ENCODE measurements at regions not wholly inside any gene's neighbourhood (a gene's known extent, or its start where the extent isn't known, plus 50 kb on each side); places are given as distances from the start of the nearest gene placed in this dataset.

GRCh38 chr1:70754701-70755100, 292.9 kb downstream of the PTGER3 start (continued):
- no peak for TF ChIP-seq PHF8 (conservative IDR thresholded peaks at IDR 0.05; ENCODE audit: low read depth, low read length)
- TF ChIP-seq KDM4A (IDR thresholded peaks at IDR 0.05; ENCODE audit: low read depth, low read length, severe bottlenecking): no peak
- no peak for TF ChIP-seq SAP30 (IDR thresholded peaks at IDR 0.05; ENCODE audit: insufficient read depth, insufficient replicate concordance, low read length)
- no peak for TF ChIP-seq CTCF (IDR thresholded peaks at IDR 0.05; ENCODE audit: control extremely low read depth in 1 of 3, insufficient read depth in 1 of 3, low read depth in 1 of 3, low read length in 3 of 3)
- no peak for TF ChIP-seq JUN (IDR thresholded peaks at IDR 0.05; ENCODE audit: low read depth, low read length)
- no peak for TF ChIP-seq YY1 (IDR thresholded peaks at IDR 0.05; ENCODE audit: low read depth, low read length)
- TF ChIP-seq TAF1 (IDR thresholded peaks at IDR 0.05; ENCODE audit: low read depth, low read length): no peak
- TF ChIP-seq TEAD4 (IDR thresholded peaks at IDR 0.05; ENCODE audit: low read depth, low read length): no peak
- TF ChIP-seq KDM5A (IDR thresholded peaks at IDR 0.05; ENCODE audit: low read length): no peak
- no peak for TF ChIP-seq EZH2 (IDR thresholded peaks at IDR 0.05; ENCODE audit: low read depth, low read length, severe bottlenecking)
- TF ChIP-seq NANOG (IDR thresholded peaks at IDR 0.05; ENCODE audit: insufficient read depth, low read depth, low read length, poor library complexity, severe bottlenecking): no peak
- no peak for TF ChIP-seq BACH1 (IDR thresholded peaks at IDR 0.05; ENCODE audit: low read length)
- TF ChIP-seq MAX (IDR thresholded peaks at IDR 0.05): no peak
- TF ChIP-seq E2F6 (IDR thresholded peaks at IDR 0.05): no peak
- no peak for TF ChIP-seq EGR1 (IDR thresholded peaks at IDR 0.05; ENCODE audit: borderline replicate concordance, low read depth, low read length)
- TF ChIP-seq ZNF274 (IDR thresholded peaks at IDR 0.05; ENCODE audit: borderline replicate concordance, extremely low read depth, low read length): no peak
